ENCODE measurements at regions not wholly inside any gene's neighbourhood (a gene's known extent, or its start where the extent isn't known, plus 50 kb on each side); places are given as distances from the start of the nearest gene placed in this dataset.

DNA sequence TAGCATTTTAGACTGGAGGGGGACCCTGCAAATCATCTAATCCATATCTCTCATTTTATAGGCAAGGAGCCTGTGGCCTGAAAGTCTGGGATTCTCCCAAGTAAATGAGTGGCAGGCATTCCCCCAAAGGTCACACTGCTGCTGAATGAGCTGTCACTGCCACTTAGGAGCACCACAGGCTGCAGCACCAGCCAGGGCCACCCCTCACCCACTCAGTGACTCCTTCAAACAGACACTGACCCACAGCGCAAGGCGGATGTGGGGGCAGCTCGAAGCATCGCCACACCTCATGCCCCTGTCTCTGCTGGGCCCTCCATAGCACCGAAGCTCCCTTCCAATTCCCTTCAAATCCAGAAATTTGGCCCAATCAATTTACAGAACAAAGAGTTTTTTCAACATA is 119.9 kb upstream of the ARID1B start:
- TF ChIP-seq TOX (CRISPR knock-in tag; IDR thresholded peaks at IDR 0.05; ENCODE audit: borderline replicate concordance) (no peak), ARNTL (CRISPR knock-in tag; IDR thresholded peaks at IDR 0.05; ENCODE audit: borderline replicate concordance, low read depth) (no peak), ZC3H10 (CRISPR knock-in tag; IDR thresholded peaks at IDR 0.05) (no peak), ISL1 (CRISPR knock-in tag; IDR thresholded peaks at IDR 0.05) (no peak), GLIS3 (CRISPR knock-in tag; IDR thresholded peaks at IDR 0.05) (no peak), CSDC2 (CRISPR knock-in tag; IDR thresholded peaks at IDR 0.05) (no peak), PATZ1 (CRISPR knock-in tag; IDR thresholded peaks at IDR 0.05; ENCODE audit: borderline replicate concordance) (no peak), ZFP3 (CRISPR knock-in tag; IDR thresholded peaks at IDR 0.05) (no peak)
